HK-2 (cell line): ENCODE measurements at regions not wholly inside any gene's neighbourhood (a gene's known extent, or its start where the extent isn't known, plus 50 kb on each side); places are given as distances from the start of the nearest gene placed in this dataset.

Source experiments
- DNase-seq: peaks from one replicate; pipeline ENCODE4 v3.0.0-alpha.2; 2018; ENCODE audit not compliant: unreplicated experiment

- DNase-seq: no peak
These were observed 304.0 kb downstream of the NR2F1-AS1 start for GRCh38 chr5:93277051-93277450.

- no peak for DNase-seq
These were observed 305.6 kb downstream of the NR2F1-AS1 start for GRCh38 chr5:93275376-93275775.

DNA sequence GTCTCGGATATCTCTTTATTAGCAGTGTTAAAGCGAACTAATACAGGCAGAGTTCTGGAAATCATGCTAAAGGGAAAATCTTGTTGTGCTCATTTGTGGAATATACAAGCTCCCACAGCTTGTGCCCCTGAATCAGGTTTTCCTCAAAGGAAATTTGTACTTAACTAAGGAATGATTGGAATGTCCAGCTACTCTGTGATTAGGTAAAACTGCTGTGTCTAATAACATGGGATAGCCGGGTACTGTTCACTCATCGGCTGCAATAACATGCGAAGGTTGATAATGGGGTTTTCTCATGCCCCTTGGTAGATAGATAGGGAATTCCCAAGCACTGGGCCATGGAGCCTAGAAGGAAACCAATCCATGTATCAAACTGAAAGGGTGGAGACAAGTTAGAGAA is 306.7 kb downstream of the NR2F1-AS1 start:
- no peak for DNase-seq

DNA sequence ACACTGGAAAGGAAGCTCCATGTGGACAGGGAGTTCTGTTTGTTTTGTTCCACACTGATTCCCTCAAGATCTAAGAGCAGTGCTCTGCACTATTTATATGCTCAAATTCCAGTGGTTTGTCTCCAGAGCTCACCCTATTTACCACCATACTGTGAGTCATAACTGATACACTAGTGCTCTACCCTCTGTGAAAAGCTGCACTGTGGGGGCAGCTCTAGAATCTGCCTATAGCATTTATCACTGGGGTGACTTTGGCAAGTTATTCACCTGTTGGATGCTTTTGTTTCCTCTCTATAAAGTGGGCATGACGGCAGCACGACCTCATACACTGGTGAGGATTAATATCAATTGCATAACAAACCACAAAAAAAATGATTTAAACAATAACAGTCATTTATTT is 307.8 kb downstream of the NR2F1-AS1 start:
- no peak for DNase-seq

- DNase-seq: no peak
These were observed 308.9 kb downstream of the NR2F1-AS1 start for GRCh38 chr5:93272108-93272507.

- no peak for DNase-seq
These were observed 313.3 kb downstream of the NR2F1-AS1 start for GRCh38 chr5:93267736-93268135.

- no peak for DNase-seq
These were observed 313.7 kb downstream of the NR2F1-AS1 start for GRCh38 chr5:93267276-93267675.

- DNase-seq: no peak
These were observed 323.4 kb downstream of the NR2F1-AS1 start for GRCh38 chr5:93257616-93258015.

- no peak for DNase-seq
These were observed 325.2 kb downstream of the NR2F1-AS1 start for GRCh38 chr5:93255796-93256195.

GRCh38 chr5:93252165-93252564 is 328.9 kb downstream of the NR2F1-AS1 start:
- no peak for DNase-seq

- no peak for DNase-seq
These were observed 329.7 kb downstream of the NR2F1-AS1 start for GRCh38 chr5:93251347-93251746.

DNA sequence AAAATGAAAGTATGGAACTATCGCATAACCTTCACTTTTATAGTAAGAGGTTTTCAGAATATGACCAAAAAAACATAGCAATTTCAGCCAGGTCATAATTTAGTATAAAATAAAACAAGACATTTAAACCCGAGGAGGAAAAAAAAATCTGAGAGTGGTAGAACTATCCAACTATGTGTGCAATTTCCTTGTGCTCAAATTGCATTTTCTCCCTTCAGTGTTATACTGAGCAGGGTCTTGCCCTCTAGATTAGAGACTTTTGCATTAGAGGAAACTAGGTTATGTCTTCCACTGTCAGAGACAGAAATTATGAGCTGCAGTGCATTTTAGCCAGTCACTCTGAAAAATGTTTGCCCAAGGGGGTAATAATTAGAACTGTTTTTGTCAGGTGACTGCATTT is 330.6 kb downstream of the NR2F1-AS1 start:
- no peak for DNase-seq

- DNase-seq: no peak
These were observed 331.2 kb downstream of the NR2F1-AS1 start for GRCh38 chr5:93249651-93250289.

DNA sequence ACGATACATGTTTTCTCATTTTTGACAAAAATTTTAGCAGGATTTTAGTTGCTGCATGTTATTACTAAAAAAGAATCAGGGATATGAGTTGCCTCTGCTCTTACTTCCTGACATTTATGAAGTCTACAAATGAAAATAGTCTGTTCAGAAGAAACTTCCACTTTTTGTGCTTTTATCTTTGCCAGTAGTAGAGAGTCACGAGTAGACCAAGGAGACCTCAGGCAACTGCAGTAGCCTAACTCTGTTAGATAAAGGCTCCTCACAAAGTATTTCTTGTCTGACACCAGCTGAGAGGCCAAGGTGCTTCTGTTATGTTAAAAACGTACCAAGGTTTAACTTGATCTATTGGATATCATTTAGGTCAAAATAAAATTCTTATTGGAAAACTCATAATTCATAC is 333.9 kb downstream of the NR2F1-AS1 start:
- DNase-seq: no peak

DNA sequence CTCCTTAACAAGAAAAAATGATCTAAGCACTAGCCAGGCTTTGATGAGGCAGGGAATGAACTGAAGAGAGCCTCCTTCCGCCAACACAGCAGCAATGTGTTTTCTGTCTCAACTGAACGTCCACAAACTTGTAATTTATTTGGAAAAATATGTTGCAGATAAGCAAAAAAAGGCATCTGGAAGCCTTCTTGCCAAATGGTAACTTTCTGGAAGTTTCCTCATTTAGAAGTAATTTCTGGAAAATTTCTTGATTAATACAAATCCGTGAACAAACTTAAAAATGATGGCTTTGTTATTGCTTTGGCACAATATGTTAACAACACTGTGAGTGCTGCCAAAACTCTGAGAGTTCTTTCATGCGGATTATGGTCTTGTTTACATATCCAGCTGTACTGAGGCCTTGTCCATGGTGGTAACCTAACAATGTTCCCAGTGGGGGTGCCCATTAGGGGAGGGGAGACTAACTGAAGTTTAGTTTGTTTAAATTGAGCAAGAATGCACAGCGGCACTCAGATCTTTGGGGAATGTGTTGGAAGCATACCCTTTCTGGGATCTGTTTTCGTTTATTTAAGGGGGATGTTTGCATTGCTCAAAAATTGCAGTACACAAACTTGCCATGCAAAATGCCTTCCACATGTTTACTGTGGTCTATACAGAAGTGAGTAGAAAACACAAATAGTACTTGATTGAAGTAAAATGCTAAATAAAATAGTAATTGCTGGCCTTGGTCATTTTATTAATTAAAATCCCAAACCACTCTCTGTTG is 334.7 kb downstream of the NR2F1-AS1 start:
- DNase-seq: no peak

DNA sequence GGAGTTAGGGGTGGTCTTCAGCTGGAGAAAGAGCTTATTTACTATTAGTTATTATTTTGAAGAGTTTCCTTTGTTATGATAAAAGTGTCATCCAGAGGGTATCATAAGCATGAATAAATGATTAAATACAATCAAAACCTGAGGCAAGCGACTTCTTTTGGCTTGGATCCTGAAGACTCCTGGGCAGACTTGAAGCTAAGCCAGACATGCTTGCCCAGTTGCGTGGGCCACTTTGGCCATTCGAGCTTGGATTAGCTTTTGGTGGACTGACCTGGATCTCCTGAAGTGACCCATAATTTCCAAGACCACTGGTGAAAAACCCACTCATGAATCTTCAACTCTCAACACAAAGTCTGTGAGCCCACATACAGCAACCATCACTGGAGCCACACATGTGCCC is 335.8 kb downstream of the NR2F1-AS1 start:
- DNase-seq: no peak

DNA sequence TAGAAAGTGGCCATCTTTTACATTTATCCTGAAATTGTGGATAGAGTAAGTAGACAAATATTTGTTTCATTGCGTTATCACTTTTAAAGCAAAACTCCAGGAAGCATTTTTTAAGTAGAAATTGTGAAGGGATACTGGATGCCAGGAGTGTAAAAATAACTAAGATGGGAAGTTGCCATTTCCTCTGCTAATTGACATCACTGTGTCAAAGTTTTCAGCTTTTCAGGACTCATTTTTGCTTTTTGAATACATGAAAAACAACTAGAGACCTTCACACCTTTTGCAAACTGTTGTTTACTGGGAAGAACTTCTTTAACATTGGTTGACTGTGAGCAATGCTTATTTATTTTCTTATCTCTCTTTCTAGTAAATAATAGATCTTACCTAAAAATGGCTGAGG is 337.5 kb downstream of the NR2F1-AS1 start:
- DNase-seq: no peak

DNA sequence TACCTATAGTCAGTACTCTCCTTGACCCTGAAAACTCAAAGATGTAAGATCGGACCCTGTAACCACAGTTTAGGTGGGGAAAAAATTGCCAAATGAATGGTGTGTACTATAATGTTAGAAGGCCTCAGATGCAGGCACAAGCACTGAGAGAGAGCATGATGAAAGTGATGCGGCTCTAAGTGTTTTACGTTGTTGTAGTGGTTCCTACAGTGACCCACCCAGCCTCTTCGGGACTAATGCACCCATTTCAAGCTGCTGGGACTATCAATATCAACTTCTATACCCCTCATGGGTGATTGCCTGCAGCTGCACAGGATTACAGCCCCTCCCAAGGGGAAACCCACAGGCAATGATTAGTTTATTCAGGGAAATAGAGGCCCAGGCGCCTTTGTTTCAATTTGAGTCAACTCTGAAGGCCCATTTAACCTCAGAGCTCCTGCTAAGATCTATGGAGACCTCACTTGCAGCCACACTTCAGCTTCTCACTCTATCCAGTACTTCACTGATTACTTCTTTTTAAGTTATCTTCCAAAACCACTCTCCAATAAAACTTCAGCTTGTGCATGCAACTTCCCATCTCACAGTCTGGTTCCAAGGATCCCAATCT is 340.7 kb downstream of the NR2F1-AS1 start:
- DNase-seq: no peak

GRCh38 chr5:93236807-93237421 is 344.1 kb downstream of the NR2F1-AS1 start:
- DNase-seq: no peak

DNA sequence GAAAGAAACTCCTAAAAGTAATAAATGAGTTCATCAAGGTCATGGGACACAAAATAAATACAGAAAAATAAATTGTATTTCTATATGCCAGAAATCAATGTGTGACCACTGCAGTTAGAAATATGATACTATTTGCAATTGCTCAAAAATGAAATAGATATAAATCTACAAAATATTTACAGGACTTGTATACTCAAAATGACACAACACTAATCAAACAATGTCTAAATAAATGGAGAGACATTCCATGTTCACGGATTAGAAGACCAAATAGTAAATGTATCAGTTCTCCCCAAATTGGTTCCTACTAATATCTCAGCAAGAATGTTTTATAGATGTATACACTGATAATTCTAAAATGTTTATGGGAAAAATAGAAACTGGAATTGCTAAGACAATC is 345.3 kb downstream of the NR2F1-AS1 start:
- DNase-seq: no peak

DNA sequence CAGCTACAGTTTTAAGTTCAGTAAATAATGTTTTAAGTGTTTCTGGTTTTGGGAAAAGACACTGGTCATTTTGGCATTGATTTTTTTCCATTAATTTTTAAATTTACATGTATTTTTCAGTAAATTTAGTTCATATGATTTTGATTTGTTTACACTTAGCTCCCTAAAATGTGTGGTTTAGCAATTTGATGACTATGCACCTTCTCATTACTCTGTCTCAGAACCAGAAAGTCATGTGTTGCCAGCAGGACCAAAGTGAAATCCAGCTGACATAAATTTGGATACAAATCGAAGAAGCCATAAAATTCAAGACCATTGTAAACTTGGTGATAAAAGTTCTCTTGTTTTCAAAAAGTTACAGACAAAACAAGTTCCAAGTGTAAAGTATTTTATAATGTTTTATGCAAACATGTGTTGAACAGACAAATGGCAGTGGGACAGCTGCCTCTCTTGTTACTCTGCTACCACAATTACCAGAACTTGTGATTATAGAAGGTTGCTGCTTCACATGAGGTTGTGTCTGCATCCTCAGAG is 354.8 kb downstream of the NR2F1-AS1 start:
- no peak for DNase-seq

GRCh38 chr5:93225748-93226147 is 355.3 kb downstream of the NR2F1-AS1 start:
- DNase-seq: no peak
